Omental fat pad (tissue), 3 donors: ENCODE measurements at regions not wholly inside any gene's neighbourhood (a gene's known extent, or its start where the extent isn't known, plus 50 kb on each side); places are given as distances from the start of the nearest gene placed in this dataset.

Experiments
- ATAC-seq: fragments of 150-250 bp; one replicate; pipeline ENCODE4 v1.9.1; 2016; ENCODE audit warnings: mild to moderate bottlenecking, moderate library complexity; ENCODE audit not compliant: low FRiP score
- DNase-seq: peaks from one replicate; pipeline ENCODE4 v3.0.0-alpha.2; 2019; ENCODE audit warnings: low spot score
- CTCF ChIP-seq, 3 donors: fragments of 450-650 bp; IDR thresholded peaks; one replicate each; pipeline ENCODE4 v1.5.1; 2016 to 2017; ENCODE audit warnings: antibody characterized with exemption in 3 of 3, mild to moderate bottlenecking in 3 of 3, moderate library complexity in 2 of 3

- DNase-seq (no peak), ATAC-seq (no peak)
- no peak for TF ChIP-seq CTCF (IDR thresholded peaks at IDR 0.05)
These were observed 184.5 kb upstream of the CWC22 start for GRCh38 chr2:180191432-180192124.

- DNase-seq (no peak), ATAC-seq (no peak)
- no peak for TF ChIP-seq CTCF (IDR thresholded peaks at IDR 0.05)
These were observed 183.8 kb upstream of the CWC22 start for GRCh38 chr2:180190851-180191250.

- TF ChIP-seq CTCF (IDR thresholded peaks at IDR 0.05): no peak
- ATAC-seq: no peak
- no peak for DNase-seq
These were observed 180.5 kb upstream of the CWC22 start for GRCh38 chr2:180187611-180188010.

GRCh38 chr2:180184506-180184905, 177.4 kb upstream of the CWC22 start:
- no peak for ATAC-seq
- TF ChIP-seq CTCF (IDR thresholded peaks at IDR 0.05): no peak
- DNase-seq: no peak

- DNase-seq (no peak), ATAC-seq (no peak)
- no peak for TF ChIP-seq CTCF (IDR thresholded peaks at IDR 0.05)
These were observed 173.4 kb upstream of the CWC22 start for GRCh38 chr2:180180511-180180910.

- ATAC-seq (no peak), DNase-seq (no peak)
- no peak for TF ChIP-seq CTCF (IDR thresholded peaks at IDR 0.05)
These were observed 170.4 kb upstream of the CWC22 start for GRCh38 chr2:180177534-180177933.

GRCh38 chr2:180175736-180176135, 168.6 kb upstream of the CWC22 start:
- ATAC-seq (no peak), DNase-seq (no peak)
- TF ChIP-seq CTCF (IDR thresholded peaks at IDR 0.05): no peak
